ENCODE measurements at regions not wholly inside any gene's neighbourhood (a gene's known extent, or its start where the extent isn't known, plus 50 kb on each side); places are given as distances from the start of the nearest gene placed in this dataset.

GRCh38 chr9:28056006-28056405 is 482.7 kb upstream of the C9orf72 start:
- Histone ChIP-seq H3K27me3 (ENCODE audit: control insufficient read depth, insufficient read depth, low read length) (no peaks in the 10 kb centered on the region), H3K36me3 (ENCODE audit: control insufficient read depth, insufficient read depth, low read length) (no peaks in the 10 kb centered on the region), H3K4me1 (ENCODE audit: control insufficient read depth, insufficient read depth, low read length) (no peaks in the 10 kb centered on the region), H3K4me3 (ENCODE audit: low read length) (no peak overlapping the region), H3K9me3 (ENCODE audit: control insufficient read depth, insufficient read depth, low read length) (no peaks in the 10 kb centered on the region), H3K27ac (ENCODE audit: low read length) (no peak overlapping the region)
- no peaks in the 10 kb centered on the region for H3K4me1 Mint-ChIP-seq
- H3K36me3 Mint-ChIP-seq: no peaks in the 10 kb centered on the region
- H3K4me3 Mint-ChIP-seq: no peak overlapping the region
- intact Hi-C loops (cut with micrococcal nuclease): no loop called here
- peaks cover 0 to 9% of the 10 kb centered on the region in 2 donors for H3K9me3 Mint-ChIP-seq
- DNase-seq (no peak), ATAC-seq (no peak)
- H3K27me3 Mint-ChIP-seq (ENCODE audit: low read depth in 2 of 2): no peaks in the 10 kb centered on the region
- TF ChIP-seq CTCF (IDR thresholded peaks at IDR 0.05): no peak
- no peak overlapping the region for H3K27ac Mint-ChIP-seq
- 93% methylated on average over 10 of the region's 10 CpGs for WGBS (ENCODE audit: insufficient coverage)

GRCh38 chr9:28056466-28056865 is 483.2 kb upstream of the C9orf72 start:
- no peak overlapping the region for H3K4me3 ChIP-seq (ENCODE audit: low read length)
- H3K27me3 Mint-ChIP-seq (ENCODE audit: low read depth in 2 of 2): no peaks in the 10 kb centered on the region
- H3K27ac ChIP-seq (ENCODE audit: low read length): no peak overlapping the region
- no peak overlapping the region for H3K27ac Mint-ChIP-seq
- no peaks in the 10 kb centered on the region for H3K9me3 ChIP-seq (ENCODE audit: control insufficient read depth, insufficient read depth, low read length)
- H3K36me3 Mint-ChIP-seq: no peaks in the 10 kb centered on the region
- H3K27me3 ChIP-seq (ENCODE audit: control insufficient read depth, insufficient read depth, low read length): no peaks in the 10 kb centered on the region
- ATAC-seq (no peak), DNase-seq (no peak)
- peaks cover 0 to 9% of the 10 kb centered on the region in 2 donors for H3K9me3 Mint-ChIP-seq
- no peaks in the 10 kb centered on the region for H3K4me1 Mint-ChIP-seq
- intact Hi-C loops (cut with micrococcal nuclease): no loop called here
- no peaks in the 10 kb centered on the region for H3K4me1 ChIP-seq (ENCODE audit: control insufficient read depth, insufficient read depth, low read length)
- no peaks in the 10 kb centered on the region for H3K36me3 ChIP-seq (ENCODE audit: control insufficient read depth, insufficient read depth, low read length)
- no peak overlapping the region for H3K4me3 Mint-ChIP-seq
- 89% methylated on average over 1 of the region's 1 CpG for WGBS (ENCODE audit: insufficient coverage)
- no peak for TF ChIP-seq CTCF (IDR thresholded peaks at IDR 0.05)

GRCh38 chr9:28059192-28059591 is 485.9 kb upstream of the C9orf72 start:
- Mint-ChIP-seq H3K27ac (no peak overlapping the region), H3K4me1 (no peaks in the 10 kb centered on the region), H3K36me3 (no peaks in the 10 kb centered on the region), H3K27me3 (ENCODE audit: low read depth in 2 of 2) (no peaks in the 10 kb centered on the region), H3K4me3 (no peak overlapping the region), H3K9me3 (peaks cover 0 to 2% of the 10 kb centered on the region in 2 donors)
- intact Hi-C loops (cut with micrococcal nuclease): no loop called here
- ATAC-seq (no peak), DNase-seq (no peak)
- H3K27me3 ChIP-seq (ENCODE audit: control insufficient read depth, insufficient read depth, low read length): no peaks in the 10 kb centered on the region
- no peaks in the 10 kb centered on the region for H3K36me3 ChIP-seq (ENCODE audit: control insufficient read depth, insufficient read depth, low read length)
- no peak overlapping the region for H3K4me3 ChIP-seq (ENCODE audit: low read length)
- H3K9me3 ChIP-seq (ENCODE audit: control insufficient read depth, insufficient read depth, low read length): no peaks in the 10 kb centered on the region
- H3K27ac ChIP-seq (ENCODE audit: low read length): no peak overlapping the region
- WGBS (ENCODE audit: insufficient coverage): 93% methylated on average over 8 of the region's 8 CpGs
- TF ChIP-seq CTCF (IDR thresholded peaks at IDR 0.05): no peak
- no peaks in the 10 kb centered on the region for H3K4me1 ChIP-seq (ENCODE audit: control insufficient read depth, insufficient read depth, low read length)

- no peaks in the 10 kb centered on the region for H3K27me3 ChIP-seq (ENCODE audit: control insufficient read depth, insufficient read depth, low read length)
- no peaks in the 10 kb centered on the region for H3K36me3 ChIP-seq (ENCODE audit: control insufficient read depth, insufficient read depth, low read length)
- Mint-ChIP-seq H3K36me3 (no peaks in the 10 kb centered on the region), H3K27ac (no peak overlapping the region), H3K4me3 (no peak overlapping the region), H3K4me1 (no peaks in the 10 kb centered on the region), H3K27me3 (ENCODE audit: low read depth in 2 of 2) (no peaks in the 10 kb centered on the region), H3K9me3 (peaks cover 0 to 3% of the 10 kb centered on the region in 2 donors)
- no peak overlapping the region for H3K27ac ChIP-seq (ENCODE audit: low read length)
- no peak for ATAC-seq
- TF ChIP-seq CTCF (IDR thresholded peaks at IDR 0.05): no peak
- no peak for DNase-seq
- WGBS (ENCODE audit: insufficient coverage): 79% methylated on average over 9 of the region's 9 CpGs
- H3K4me1 ChIP-seq (ENCODE audit: control insufficient read depth, insufficient read depth, low read length): no peaks in the 10 kb centered on the region
- H3K4me3 ChIP-seq (ENCODE audit: low read length): no peak overlapping the region
- intact Hi-C loops (cut with micrococcal nuclease): no loop called here
- H3K9me3 ChIP-seq (ENCODE audit: control insufficient read depth, insufficient read depth, low read length): no peaks in the 10 kb centered on the region
Observed at GRCh38 chr9:28064241-28064815, 491.0 kb upstream of the C9orf72 start.
